ENCODE measurements at regions not wholly inside any gene's neighbourhood (a gene's known extent, or its start where the extent isn't known, plus 50 kb on each side); places are given as distances from the start of the nearest gene placed in this dataset.

GRCh38 chr11:92557879-92558278 lies 333.3 kb downstream of the FAT3 start:
- ChIA-PET POLR2A (no interaction called here), CTCF (ENCODE audit: low intra/inter-chr PET ratio, low total read pairs) (no interaction called here)
- BruUV-seq (replicated peaks), result no TSS peak
- DNase-seq (ENCODE audit: low spot score) (no peak), ATAC-seq (no peak), FAIRE-seq (no peak)
- no peaks in the 10 kb centered on the region for H3K4me1 ChIP-seq (ENCODE audit: insufficient read depth, low read length)
- H3K9me3 ChIP-seq (ENCODE audit: low read length), result no peaks in the 10 kb centered on the region
- intact Hi-C loops (cut with micrococcal nuclease; ENCODE audit: unreplicated experiment), result no loop called here
- H2AFZ ChIP-seq (ENCODE audit: low read length), result no peak overlapping the region
- H3K4me2 ChIP-seq (ENCODE audit: low read depth, low read length), result no peak overlapping the region
- H4K20me1 ChIP-seq (ENCODE audit: insufficient read depth, low read length), result no peaks in the 10 kb centered on the region
- TF ChIP-seq HOXA5 (CRISPR knock-in tag; IDR thresholded peaks at IDR 0.05) (no peak), RBAK (CRISPR knock-in tag; IDR thresholded peaks at IDR 0.05) (no peak), ZNF230 (CRISPR knock-in tag; IDR thresholded peaks at IDR 0.05) (no peak), CBX1 (IDR thresholded peaks at IDR 0.05; ENCODE audit: low read depth) (no peak), SAP130 (CRISPR knock-in tag; IDR thresholded peaks at IDR 0.05; ENCODE audit: low read depth) (no peak)
- H3K27me3 ChIP-seq (ENCODE audit: control insufficient read depth in 1 of 2, insufficient read depth in 2 of 2, low read length in 2 of 2), result no peaks in the 10 kb centered on the region
- 0% methylated on average over 1 of the region's 1 CpG for WGBS (ENCODE audit: low lambda C conversion rate)
- no peak overlapping the region for H3K9ac ChIP-seq (ENCODE audit: insufficient read depth, low read depth, low read length)
- H3K36me3 ChIP-seq (replicated peaks in 1 of 2; ENCODE audit: control insufficient read depth in 1 of 2, insufficient read depth in 2 of 2, low read length in 2 of 2), result no peaks in the 10 kb centered on the region
- in situ Hi-C loops (cut with HindIII; ENCODE audit: extremely low pct_ligation_motif_present, low pct_unique_long_range_greater_than_20kb), result no loop called here
- no peaks in the 10 kb centered on the region for H3K79me2 ChIP-seq (ENCODE audit: insufficient read depth, low read length)
- no peak overlapping the region for H3K27ac ChIP-seq (ENCODE audit: extremely low read length, insufficient read depth, low read length)
- H3K4me3 ChIP-seq (replicated peaks in 1 of 3; ENCODE audit: insufficient read depth in 1 of 3, low read depth in 2 of 3, low read length in 3 of 3), result no peak overlapping the region

DNA sequence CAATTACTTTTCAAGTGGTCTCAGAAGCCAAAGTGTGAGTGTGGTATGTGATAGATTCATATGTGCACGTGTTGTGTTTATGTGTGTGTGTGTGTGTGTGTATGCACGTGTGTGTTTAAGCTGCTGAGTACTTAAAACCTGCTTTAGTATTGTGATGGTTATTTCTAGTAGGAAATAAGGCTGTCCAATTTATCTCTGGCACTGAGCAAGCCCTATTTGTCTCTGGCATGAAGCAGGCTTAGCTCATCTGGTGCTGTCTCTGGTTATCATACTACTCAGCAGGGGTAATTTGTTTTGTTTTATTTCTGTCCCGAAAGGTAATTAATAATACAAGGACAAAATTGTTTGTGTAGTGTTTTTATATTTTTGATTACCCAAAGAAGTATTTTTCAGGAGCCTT lies 333.7 kb downstream of the FAT3 start:
- Histone ChIP-seq H4K20me1 (ENCODE audit: insufficient read depth, low read length) (no peaks in the 10 kb centered on the region), H3K4me1 (ENCODE audit: insufficient read depth, low read length) (no peaks in the 10 kb centered on the region), H3K27ac (ENCODE audit: extremely low read length, insufficient read depth, low read length) (no peak overlapping the region), H3K4me2 (ENCODE audit: low read depth, low read length) (no peak overlapping the region), H3K36me3 (replicated peaks in 1 of 2; ENCODE audit: control insufficient read depth in 1 of 2, insufficient read depth in 2 of 2, low read length in 2 of 2) (no peaks in the 10 kb centered on the region), H3K27me3 (ENCODE audit: control insufficient read depth in 1 of 2, insufficient read depth in 2 of 2, low read length in 2 of 2) (no peaks in the 10 kb centered on the region), H3K9ac (ENCODE audit: insufficient read depth, low read depth, low read length) (no peak overlapping the region), H2AFZ (ENCODE audit: low read length) (no peak overlapping the region), H3K4me3 (replicated peaks in 1 of 3; ENCODE audit: insufficient read depth in 1 of 3, low read depth in 2 of 3, low read length in 3 of 3) (no peak overlapping the region), H3K9me3 (ENCODE audit: low read length) (no peaks in the 10 kb centered on the region), H3K79me2 (ENCODE audit: insufficient read depth, low read length) (no peaks in the 10 kb centered on the region)
- in situ Hi-C loops (cut with HindIII; ENCODE audit: extremely low pct_ligation_motif_present, low pct_unique_long_range_greater_than_20kb) (no loop called here), intact Hi-C loops (cut with micrococcal nuclease; ENCODE audit: unreplicated experiment) (no loop called here)
- 0% methylated on average over 3 of the region's 3 CpGs for WGBS (ENCODE audit: low lambda C conversion rate)
- no TSS peak for BruUV-seq (replicated peaks)
- FAIRE-seq, result no peak
- DNase-seq (ENCODE audit: low spot score), result no peak
- no peak for TF ChIP-seq PHF20 (CRISPR knock-in tag; IDR thresholded peaks at IDR 0.05)
- TF ChIP-seq, protein P1, sequence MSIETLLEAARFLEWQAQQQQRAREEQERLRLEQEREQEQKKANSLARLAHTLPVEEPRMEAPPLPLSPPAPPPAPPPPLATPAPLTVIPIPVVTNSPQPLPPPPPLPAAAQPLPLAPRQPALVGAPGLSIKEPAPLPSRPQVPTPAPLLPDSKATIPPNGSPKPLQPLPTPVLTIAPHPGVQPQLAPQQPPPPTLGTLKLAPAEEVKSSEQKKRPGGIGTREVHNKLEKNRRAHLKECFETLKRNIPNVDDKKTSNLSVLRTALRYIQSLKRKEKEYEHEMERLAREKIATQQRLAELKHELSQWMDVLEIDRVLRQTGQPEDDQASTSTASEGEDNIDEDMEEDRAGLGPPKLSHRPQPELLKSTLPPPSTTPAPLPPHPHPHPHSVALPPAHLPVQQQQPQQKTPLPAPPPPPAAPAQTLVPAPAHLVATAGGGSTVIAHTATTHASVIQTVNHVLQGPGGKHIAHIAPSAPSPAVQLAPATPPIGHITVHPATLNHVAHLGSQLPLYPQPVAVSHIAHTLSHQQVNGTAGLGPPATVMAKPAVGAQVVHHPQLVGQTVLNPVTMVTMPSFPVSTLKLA (IDR thresholded peaks at IDR 0.05), result 0 out of 2 replicates have a peak, but pooled peaks have one; percentile 22
- ChIA-PET CTCF (ENCODE audit: low intra/inter-chr PET ratio, low total read pairs) (no interaction called here), POLR2A (no interaction called here)
- ATAC-seq, result no peak
